Amniotic epithelial cell (primary cell): ENCODE measurements at regions not wholly inside any gene's neighbourhood (a gene's known extent, or its start where the extent isn't known, plus 50 kb on each side); places are given as distances from the start of the nearest gene placed in this dataset.
"Not testable (repeated sequence)": the region's sequence is repeated elsewhere in the genome, so short reads cannot be mapped to it uniquely, and the experiment has no call there.

Experiments used
- DNase-seq: peaks from one replicate; pipeline ENCODE4 v3.0.0-alpha.2; 2010; ENCODE audit warnings: low read depth

- peak; percentile 20 for DNase-seq
Observed at GRCh38 chr4:27638163-27638915, 777.7 kb downstream of the STIM2 start.

GRCh38 chr4:27643101-27643500 lies 782.5 kb downstream of the STIM2 start:
- DNase-seq: no peak

GRCh38 chr4:27648416-27648815 lies 787.8 kb downstream of the STIM2 start:
- no peak for DNase-seq

- DNase-seq: no peak
Observed at GRCh38 chr4:27662426-27662825, 801.8 kb downstream of the STIM2 start.

GRCh38 chr4:27666943-27667342 lies 806.3 kb downstream of the STIM2 start:
- peak; percentile 12 for DNase-seq

- DNase-seq: no peak
Observed at GRCh38 chr4:27668001-27668400, 807.4 kb downstream of the STIM2 start.

- DNase-seq: peak; percentile 28
Observed at GRCh38 chr4:27678027-27678426, 817.4 kb downstream of the STIM2 start.

GRCh38 chr4:27684610-27685011 lies 824.0 kb downstream of the STIM2 start:
- DNase-seq: peak; percentile 65

GRCh38 chr4:27685091-27685490 lies 824.5 kb downstream of the STIM2 start:
- no peak for DNase-seq

- DNase-seq: no peak
Observed at GRCh38 chr4:27685947-27686346, 825.3 kb downstream of the STIM2 start.

- DNase-seq: peak; percentile 65
Observed at GRCh38 chr4:27692158-27692557, 831.5 kb downstream of the STIM2 start.

GRCh38 chr4:27692868-27693634 lies 832.4 kb downstream of the STIM2 start:
- peak; percentile 47 for DNase-seq

GRCh38 chr4:27696257-27696656 lies 835.6 kb downstream of the STIM2 start:
- DNase-seq: not testable (repeated sequence)

- peak; percentile 59 for DNase-seq
Observed at GRCh38 chr4:27701606-27702005, 841.0 kb downstream of the STIM2 start.

GRCh38 chr4:27702730-27703431 lies 842.2 kb downstream of the STIM2 start:
- DNase-seq: no peak

GRCh38 chr4:27703771-27704170 lies 843.1 kb downstream of the STIM2 start:
- DNase-seq: no peak

GRCh38 chr4:27711041-27711440 lies 850.4 kb downstream of the STIM2 start:
- no peak for DNase-seq

GRCh38 chr4:27714073-27714472 lies 853.4 kb downstream of the STIM2 start:
- peak; percentile 11 for DNase-seq

- no peak for DNase-seq
Observed at GRCh38 chr4:27716693-27717430, 856.2 kb downstream of the STIM2 start.

GRCh38 chr4:27717431-27717755 lies 856.8 kb downstream of the STIM2 start:
- DNase-seq: no peak

- DNase-seq: peak; percentile 11
Observed at GRCh38 chr4:27720010-27720766, 859.5 kb downstream of the STIM2 start.
